Loucy (cell line): ENCODE measurements at regions not wholly inside any gene's neighbourhood (a gene's known extent, or its start where the extent isn't known, plus 50 kb on each side); places are given as distances from the start of the nearest gene placed in this dataset.

Experiments used
- CTCF ChIP-seq: fragments of 200-600 bp; sonication (generic); conservative IDR thresholded peaks from 2 replicates; pipeline ENCODE4 v1.5.1; 2014; ENCODE audit warnings: mild to moderate bottlenecking, antibody characterized with exemption, low read length
- EZH2phosphoT487 ChIP-seq: fragments of 200-600 bp; IDR thresholded peaks from 2 replicates; pipeline ENCODE4 v1.6.1; 2018; ENCODE audit warnings: antibody characterized with exemption, mild to moderate bottlenecking, moderate library complexity, borderline replicate concordance

DNA sequence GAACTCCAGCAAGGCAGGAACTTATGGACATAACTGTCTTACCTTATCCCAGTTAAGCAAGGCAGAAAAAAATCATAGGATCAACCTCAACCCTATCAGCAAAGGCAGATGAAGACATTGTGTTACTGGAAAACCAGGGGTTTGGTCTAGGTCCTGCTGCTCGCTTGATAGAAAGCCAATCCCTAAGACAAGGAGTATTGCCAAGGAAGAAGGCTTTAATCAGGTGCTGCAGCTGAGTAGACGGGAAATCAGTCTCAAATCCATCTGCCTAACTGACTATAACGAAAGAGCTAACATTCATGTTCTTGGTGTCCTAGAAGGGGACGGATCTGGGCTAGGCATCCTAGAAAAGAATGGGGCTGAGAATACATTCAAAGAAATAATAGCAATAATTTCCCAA lies 1158.7 kb upstream of the CNTN5 start:
- no peak for TF ChIP-seq CTCF
- TF ChIP-seq EZH2phosphoT487: no peak
